NCI-H69 (cell line): ENCODE measurements at regions not wholly inside any gene's neighbourhood (a gene's known extent, or its start where the extent isn't known, plus 50 kb on each side); places are given as distances from the start of the nearest gene placed in this dataset.

Source experiments
- DNase-seq: peaks from one replicate; lab custom pipeline; 2025; lab: John Stamatoyannopoulos, UW

DNA sequence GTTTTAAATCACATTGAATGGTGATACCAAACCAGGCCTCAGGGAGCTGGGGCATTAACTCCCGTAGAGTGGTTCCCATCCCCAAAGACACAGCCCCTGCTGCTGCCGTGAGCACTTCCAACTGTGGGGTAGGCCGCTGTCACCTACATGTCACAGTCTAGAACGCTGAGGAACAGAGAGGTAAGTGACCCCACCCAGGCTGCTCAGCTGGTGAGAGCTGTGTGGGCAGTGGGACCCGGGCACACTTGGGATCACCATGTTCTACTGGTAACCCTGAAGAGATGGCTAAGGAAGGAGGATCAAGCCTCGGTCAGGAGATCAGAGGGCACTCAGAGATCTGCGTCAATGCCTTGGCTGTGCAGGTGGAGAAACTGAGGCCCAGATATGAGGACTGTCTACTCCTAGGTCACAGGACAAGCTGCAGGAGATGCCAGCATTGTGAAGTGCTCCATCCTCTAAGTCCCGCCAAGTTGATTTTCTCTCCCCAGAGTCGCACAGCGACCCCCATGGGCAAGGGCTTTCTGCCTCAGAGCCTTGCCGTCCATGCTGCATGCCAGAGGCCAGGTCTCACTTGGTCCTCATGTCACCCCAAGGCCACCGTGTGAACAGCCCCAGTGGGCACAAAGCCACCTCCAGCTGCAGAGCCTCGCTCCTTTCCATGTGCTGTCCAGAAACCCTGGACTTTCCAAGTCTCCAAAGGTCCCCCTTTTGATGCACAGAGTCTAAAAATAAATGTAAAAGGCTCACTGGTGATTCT lies 144.2 kb upstream of the OTOS start:
- no peak for DNase-seq

DNA sequence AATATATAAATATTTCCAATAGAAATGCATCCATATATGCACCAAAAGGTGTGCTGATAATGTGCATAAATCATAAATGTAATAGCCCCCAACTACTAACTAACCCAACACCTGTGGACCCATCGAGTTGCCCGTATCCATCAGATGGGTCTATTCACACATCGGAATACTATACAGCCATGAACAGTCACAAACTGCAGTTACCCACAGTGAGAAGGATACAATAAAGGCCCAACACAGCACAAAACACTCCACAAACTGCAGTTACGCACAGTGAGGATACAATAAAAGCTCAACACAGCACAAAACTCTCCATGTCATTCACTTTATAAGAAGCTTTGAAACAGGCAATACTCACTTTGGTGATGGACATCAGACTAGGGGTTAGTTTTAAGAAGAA lies 145.3 kb upstream of the OTOS start:
- DNase-seq: no peak

DNA sequence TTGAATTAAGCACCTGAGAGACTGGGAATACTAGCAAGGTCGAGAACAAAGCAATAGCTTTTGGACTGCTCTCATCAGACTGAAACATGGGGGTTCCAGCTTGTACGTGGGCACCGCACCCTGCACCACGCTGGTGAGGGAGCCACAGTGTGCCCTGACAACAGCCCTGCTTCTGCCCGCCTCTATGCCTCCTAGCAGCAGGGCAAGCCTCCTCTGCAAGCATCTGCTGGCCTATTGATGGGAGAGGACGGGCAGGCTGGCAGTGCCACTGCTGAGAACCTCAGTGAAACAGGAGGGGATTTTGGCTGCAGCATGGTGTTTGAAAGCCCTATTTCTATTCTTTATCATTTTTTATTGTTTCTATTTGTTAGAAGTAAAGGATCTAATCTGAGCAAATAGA lies 146.1 kb upstream of the OTOS start:
- no peak for DNase-seq

DNA sequence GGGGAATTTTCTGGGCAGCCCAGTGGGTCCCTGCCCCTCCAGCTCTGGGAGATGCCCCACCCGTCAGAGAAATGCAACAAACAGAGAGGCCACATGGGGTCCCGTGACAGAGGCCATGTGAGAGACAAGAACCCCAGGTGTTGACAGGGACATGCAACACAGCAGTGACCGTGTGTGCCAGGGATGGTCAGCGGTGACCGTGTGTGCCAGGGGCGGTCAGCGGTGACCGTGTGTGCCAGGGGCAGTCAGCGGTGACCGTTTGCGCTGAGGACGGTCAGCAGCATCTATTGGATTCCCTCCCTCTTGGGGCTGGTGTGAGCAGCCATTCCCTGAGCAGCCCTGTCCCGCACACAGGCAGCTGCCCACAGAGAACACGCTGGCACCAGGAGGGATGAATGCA lies 146.6 kb upstream of the OTOS start:
- DNase-seq: no peak

GRCh38 chr2:240287496-240288086 lies 147.1 kb upstream of the OTOS start:
- DNase-seq: no peak

- no peak for DNase-seq
Measured at GRCh38 chr2:240288087-240288521, 147.4 kb upstream of the GPC1 start.

GRCh38 chr2:240289701-240290431 lies 145.6 kb upstream of the GPC1 start:
- DNase-seq: no peak

DNA sequence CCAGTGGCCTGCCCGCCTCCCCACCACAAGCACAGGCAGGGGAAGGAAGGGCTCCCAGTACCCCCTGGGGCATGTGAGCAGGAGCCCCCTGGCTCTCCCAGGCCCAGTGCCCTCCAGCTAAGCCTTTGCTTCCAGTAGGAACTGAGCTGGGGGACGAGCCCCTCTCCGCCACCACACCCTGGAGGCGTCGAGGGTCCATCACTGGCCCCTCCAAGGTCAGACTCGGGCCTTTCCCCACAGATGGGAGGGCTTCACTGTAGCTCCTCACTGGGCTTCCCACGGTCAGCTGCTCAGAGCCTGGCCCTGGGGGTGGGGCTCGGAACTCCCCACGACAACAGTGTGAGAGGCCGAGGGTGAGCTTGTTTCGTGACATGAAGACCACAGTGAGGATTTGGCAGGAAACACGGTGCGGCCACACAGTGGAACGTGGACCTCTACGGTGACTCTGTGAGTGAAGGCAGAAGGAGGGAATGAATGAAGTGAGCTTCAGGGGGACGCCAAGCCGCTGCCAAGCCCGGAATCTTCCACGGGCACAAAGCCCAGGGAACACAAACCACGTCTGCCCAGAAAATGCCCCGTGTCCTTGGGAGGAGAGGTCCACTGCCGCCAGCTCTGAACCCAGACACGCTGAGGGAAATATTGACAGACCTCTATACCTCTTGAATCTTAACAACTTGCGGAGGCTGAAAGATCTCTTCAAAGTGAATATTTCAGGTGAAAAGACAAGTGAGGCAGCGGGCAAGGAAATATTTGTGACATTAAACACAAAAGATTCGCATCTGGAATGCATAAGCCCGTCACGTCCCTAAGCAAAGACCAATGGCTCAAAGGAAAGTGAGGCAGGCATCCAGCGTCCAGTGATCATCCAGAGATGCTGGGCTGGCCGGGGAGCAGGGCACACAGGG lies 144.8 kb upstream of the GPC1 start:
- no peak for DNase-seq

DNA sequence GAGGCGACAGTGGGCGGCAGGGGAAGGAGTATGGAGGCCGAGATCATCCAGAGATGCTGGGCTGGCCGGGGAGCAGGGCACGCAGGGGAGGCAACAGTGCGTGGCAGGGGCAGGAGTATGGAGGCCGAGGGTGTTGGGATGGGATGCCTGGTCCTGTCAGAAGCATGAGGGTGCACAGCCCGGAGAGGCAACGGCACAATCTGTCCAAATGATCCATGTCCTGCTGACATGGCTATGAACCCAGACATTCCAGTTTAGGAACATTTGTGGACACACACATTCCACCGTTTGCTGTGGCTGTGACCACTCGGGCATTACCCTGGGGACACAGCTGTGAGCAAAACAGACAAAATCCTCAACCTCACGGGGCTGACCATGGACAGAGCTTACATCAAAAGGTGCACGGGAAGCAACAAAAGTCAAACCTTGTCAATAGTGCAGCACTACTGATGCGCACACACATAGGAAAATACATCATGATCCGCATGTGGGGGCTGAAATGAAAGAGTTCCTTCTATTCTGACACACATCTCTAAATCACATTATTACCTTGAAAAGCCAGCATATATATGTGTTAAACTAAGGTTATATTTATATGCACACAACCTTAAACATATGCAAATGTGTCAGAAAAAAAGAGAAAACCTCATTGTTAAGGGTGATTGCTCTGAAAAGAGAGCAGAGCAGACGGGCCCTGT lies 144.0 kb upstream of the GPC1 start:
- no peak for DNase-seq

- no peak for DNase-seq
Measured at GRCh38 chr2:240292035-240292574, 143.4 kb upstream of the GPC1 start.

- no peak for DNase-seq
Measured at GRCh38 chr2:240292619-240293525, 142.6 kb upstream of the GPC1 start.

GRCh38 chr2:240293557-240294461 lies 141.7 kb upstream of the GPC1 start:
- DNase-seq: peak; percentile 3

DNA sequence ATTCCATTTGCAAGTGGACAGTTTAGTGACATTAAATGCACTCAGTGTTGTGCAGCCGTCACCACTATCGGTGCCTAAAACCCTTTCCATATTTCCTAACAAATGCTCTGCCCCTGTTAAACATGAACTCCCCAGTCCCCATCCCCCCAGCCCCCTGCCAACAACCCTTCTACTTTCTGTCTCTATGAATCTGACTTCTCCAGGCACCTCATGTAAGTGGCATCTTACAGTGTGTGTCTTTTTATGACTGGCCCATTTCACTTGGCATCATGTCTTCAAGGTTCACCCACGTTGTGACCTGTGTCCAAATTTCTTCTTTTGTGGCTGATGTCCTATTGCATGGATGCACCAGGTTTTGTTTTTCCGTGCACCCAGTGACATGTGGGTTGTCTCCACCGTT lies 140.9 kb upstream of the GPC1 start:
- no peak for DNase-seq

- no peak for DNase-seq
Measured at GRCh38 chr2:240295256-240296103, 140.0 kb upstream of the GPC1 start.

- DNase-seq: no peak
Measured at GRCh38 chr2:240296104-240296406, 139.4 kb upstream of the GPC1 start.

DNA sequence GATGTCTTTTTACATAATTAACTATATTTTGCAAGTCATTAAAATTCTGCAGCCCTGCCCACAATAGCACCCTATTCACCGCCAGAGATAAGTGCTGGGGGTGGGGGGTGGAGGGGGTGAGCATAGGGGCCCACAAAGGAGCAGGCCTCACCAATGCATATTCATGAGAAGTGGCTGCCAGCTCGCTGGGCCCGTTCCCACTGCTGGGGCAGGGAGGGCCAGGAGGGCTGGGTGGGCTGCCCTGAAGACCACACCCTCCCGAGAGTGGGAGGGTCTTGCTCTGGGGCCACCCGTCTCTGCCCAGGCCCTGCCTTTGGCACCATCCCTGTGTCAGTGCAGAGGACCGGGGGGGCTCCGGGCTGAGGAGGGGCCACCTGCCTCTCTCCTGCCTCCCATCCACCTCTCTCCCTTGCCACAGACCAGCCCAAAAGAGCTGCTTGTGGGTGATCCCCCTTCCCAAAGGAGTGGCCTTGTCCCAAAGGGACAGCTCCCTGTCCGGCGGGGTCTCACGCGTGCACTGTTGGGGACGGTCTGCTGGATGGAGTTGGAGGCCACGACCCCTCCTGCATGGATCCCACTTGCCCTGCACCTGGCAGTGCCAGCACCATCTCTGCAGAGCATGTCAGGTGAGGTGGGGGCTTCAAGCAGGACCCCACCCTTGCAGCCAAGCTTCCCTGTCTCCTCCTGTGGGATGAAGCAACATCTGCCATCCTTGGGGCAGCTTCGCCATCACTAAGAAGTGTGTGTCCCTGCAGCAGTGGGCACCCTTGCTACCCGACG lies 138.8 kb upstream of the GPC1 start:
- DNase-seq: no peak

DNA sequence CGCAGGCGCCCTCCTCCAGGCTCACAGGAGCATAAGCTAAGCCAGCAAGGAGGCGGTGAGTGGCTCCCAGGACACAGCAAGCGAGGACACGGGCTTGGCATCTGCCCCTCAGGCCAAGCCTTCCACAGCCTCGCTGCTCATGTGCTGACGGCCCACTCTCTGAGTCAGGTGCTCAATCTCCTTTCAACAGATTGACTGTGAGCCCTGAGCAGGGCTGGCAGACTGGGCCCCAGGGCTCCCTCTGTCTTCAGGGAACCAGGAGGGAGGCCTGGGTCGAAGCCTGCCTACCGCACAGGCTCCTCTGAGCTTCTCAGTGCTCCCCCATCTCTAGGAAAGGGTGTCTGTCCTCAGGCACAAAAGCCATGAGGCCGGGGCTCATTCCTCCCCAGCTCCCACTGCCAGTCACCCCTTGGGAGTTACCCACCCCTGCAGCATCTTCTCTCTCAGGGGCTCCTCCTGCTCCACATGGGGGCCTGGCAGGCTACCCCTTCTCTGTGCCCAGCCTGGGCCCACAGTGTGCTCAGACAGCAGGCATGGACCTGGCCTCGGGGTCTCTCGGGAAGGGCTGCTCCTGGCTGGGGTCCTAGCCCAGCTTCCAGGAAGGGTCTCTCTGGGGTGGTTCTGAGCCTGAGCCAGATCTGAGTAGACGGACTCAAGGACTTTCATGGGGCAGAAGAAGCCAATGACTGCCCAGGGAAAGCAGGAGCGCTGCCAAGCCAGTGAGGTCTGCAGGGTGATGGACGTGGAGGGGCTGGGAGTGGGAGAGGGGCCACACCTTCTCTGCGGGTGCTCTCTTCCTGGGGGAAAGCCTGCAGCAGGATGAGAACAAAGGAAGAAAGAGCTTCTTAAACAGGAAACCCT lies 138.0 kb upstream of the GPC1 start:
- no peak for DNase-seq
